Ishikawa (cell line): ENCODE measurements at regions not wholly inside any gene's neighbourhood (a gene's known extent, or its start where the extent isn't known, plus 50 kb on each side); places are given as distances from the start of the nearest gene placed in this dataset.

Source experiments
- CEBPB ChIP-seq: IDR thresholded peaks from 2 replicates; pipeline ENCODE4 v1.6.1; 2012
- CREB1 ChIP-seq: IDR thresholded peaks from 2 replicates; pipeline ENCODE4 v1.6.1; 2012; ENCODE audit warnings: low read depth
- EGR1 ChIP-seq: IDR thresholded peaks from 2 replicates; pipeline ENCODE4 v1.6.1; 2012
- EP300 ChIP-seq: IDR thresholded peaks from 2 replicates; pipeline ENCODE4 v1.6.1; 2012; ENCODE audit warnings: borderline replicate concordance
- FOXM1 ChIP-seq: IDR thresholded peaks from 2 replicates; pipeline ENCODE4 v1.6.1; 2012; ENCODE audit warnings: low read depth, borderline replicate concordance
- NFIC ChIP-seq: IDR thresholded peaks from 2 replicates; pipeline ENCODE4 v1.6.1; 2012
- RAD21 ChIP-seq: IDR thresholded peaks from 2 replicates; pipeline ENCODE4 v1.6.1; 2012; ENCODE audit warnings: low read depth
- TAF1 ChIP-seq: IDR thresholded peaks from 2 replicates; pipeline ENCODE4 v1.6.1; 2012; ENCODE audit warnings: low read depth, mild to moderate bottlenecking
- TCF12 ChIP-seq: IDR thresholded peaks from 2 replicates; pipeline ENCODE4 v1.6.1; 2012; ENCODE audit warnings: low read depth
- TEAD4 ChIP-seq: IDR thresholded peaks from 2 replicates; pipeline ENCODE4 v1.6.1; 2012
- YY1 ChIP-seq: IDR thresholded peaks from 2 replicates; pipeline ENCODE4 v1.6.1; 2012; ENCODE audit warnings: low read depth
- ZBTB7A ChIP-seq: IDR thresholded peaks from 2 replicates; pipeline ENCODE4 v1.6.1; 2012; ENCODE audit warnings: low read depth
- TF ChIP-seq, protein P1 (sequence below): IDR thresholded peaks from 2 replicates; pipeline ENCODE4 v1.6.1; 2012; ENCODE audit warnings: low read depth, mild to moderate bottlenecking
- TF ChIP-seq, protein P2 (sequence below): IDR thresholded peaks from 2 replicates; pipeline ENCODE4 v1.6.1; 2012
- TF ChIP-seq, protein P3 (sequence below): IDR thresholded peaks from 2 replicates; pipeline ENCODE4 v1.6.1; 2012

DNA sequence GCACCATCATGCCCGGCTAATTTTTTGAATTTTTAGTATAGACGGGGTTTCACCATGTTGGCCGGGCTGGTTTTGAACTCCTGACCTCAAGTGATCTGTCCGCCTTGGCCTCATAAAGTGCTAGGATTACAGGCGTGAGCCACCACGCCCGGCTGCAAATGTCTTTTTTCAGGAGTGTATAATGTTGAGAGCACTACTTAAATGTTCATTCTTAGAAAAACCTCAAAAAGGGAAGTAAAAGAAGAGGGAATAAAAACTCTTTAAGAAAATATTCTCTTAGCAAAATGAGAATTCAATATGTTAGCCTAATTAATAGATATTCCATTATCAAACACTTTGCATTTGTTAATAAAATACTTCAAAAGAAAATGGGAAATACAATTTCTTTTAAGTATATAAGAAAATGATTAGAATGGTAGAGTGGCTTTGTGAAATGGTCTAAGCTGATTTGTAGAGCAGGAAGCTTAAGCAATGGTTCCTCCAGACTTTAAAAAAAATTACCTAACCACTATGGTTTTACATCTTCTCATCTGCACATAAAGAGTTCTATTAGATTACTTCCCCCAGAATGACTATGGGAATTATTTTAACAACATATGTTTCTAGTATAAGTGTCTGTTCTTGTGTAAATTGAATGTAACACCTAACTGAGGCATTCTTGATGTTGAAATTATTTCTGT, 226.7 kb upstream of the ALCAM start:
- TF ChIP-seq NFIC (no peak), CEBPB (no peak), TAF1 (no peak), FOXM1 (no peak), EGR1 (no peak), RAD21 (no peak), TCF12 (no peak), TEAD4 (no peak), EP300 (no peak), CREB1 (no peak)
- TF ChIP-seq, protein P1, sequence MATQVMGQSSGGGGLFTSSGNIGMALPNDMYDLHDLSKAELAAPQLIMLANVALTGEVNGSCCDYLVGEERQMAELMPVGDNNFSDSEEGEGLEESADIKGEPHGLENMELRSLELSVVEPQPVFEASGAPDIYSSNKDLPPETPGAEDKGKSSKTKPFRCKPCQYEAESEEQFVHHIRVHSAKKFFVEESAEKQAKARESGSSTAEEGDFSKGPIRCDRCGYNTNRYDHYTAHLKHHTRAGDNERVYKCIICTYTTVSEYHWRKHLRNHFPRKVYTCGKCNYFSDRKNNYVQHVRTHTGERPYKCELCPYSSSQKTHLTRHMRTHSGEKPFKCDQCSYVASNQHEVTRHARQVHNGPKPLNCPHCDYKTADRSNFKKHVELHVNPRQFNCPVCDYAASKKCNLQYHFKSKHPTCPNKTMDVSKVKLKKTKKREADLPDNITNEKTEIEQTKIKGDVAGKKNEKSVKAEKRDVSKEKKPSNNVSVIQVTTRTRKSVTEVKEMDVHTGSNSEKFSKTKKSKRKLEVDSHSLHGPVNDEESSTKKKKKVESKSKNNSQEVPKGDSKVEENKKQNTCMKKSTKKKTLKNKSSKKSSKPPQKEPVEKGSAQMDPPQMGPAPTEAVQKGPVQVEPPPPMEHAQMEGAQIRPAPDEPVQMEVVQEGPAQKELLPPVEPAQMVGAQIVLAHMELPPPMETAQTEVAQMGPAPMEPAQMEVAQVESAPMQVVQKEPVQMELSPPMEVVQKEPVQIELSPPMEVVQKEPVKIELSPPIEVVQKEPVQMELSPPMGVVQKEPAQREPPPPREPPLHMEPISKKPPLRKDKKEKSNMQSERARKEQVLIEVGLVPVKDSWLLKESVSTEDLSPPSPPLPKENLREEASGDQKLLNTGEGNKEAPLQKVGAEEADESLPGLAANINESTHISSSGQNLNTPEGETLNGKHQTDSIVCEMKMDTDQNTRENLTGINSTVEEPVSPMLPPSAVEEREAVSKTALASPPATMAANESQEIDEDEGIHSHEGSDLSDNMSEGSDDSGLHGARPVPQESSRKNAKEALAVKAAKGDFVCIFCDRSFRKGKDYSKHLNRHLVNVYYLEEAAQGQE, result no peak
- TF ChIP-seq, protein P2, sequence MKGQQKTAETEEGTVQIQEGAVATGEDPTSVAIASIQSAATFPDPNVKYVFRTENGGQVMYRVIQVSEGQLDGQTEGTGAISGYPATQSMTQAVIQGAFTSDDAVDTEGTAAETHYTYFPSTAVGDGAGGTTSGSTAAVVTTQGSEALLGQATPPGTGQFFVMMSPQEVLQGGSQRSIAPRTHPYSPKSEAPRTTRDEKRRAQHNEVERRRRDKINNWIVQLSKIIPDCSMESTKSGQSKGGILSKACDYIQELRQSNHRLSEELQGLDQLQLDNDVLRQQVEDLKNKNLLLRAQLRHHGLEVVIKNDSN, result no peak
- TF ChIP-seq, protein P3, sequence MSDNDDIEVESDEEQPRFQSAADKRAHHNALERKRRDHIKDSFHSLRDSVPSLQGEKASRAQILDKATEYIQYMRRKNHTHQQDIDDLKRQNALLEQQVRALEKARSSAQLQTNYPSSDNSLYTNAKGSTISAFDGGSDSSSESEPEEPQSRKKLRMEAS, result no peak

DNA sequence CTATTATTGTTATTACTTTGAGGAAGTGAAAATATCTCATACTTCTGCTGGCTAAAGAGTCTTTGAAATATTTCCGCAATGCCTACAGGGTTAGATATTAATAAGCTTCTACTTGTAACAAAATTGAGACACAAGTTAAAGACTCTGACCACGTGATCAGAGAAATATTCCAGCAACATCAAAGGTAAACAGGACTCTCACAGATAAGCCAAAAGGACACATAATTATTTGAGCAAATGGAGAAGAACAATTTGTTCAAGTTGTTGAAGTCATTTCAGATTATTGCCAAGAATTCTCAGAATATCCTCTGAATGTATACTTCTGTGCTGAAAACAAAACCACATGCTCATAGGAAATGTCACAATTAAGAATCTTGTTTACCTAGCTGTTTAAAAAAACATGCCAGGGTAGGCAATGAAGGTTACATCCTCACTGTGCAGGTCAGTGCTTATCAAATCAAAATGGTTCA, 225.8 kb upstream of the ALCAM start:
- TF ChIP-seq, protein P3, result no peak
- no peak for TF ChIP-seq TCF12
- no peak for TF ChIP-seq TAF1
- TF ChIP-seq, protein P2, result no peak
- TF ChIP-seq, protein P1, result no peak
- no peak for TF ChIP-seq CREB1
- TF ChIP-seq TEAD4, result no peak
- no peak for TF ChIP-seq RAD21
- no peak for TF ChIP-seq EGR1
- no peak for TF ChIP-seq CEBPB
- TF ChIP-seq ZBTB7A, result no peak
- no peak for TF ChIP-seq FOXM1
- TF ChIP-seq NFIC, result no peak
- TF ChIP-seq EP300, result no peak
- TF ChIP-seq YY1, result no peak

DNA sequence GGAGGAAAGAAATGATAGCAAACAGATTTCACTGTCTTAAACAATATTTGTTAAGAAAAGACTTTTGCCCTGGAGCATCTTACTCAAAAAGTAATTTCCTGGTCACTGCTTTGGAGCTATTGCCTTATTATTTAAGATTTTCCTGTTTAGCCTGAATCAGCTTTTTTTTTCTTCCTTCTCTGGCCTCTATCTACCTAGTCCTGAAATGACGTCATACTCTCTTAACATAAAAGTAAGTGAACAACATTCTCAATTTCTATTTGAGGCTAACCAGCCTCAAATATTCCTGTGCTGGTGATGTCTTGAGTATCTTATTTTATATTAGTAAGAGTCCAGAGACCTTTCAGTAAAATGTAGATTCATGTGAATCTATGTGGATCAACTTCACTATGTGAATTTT, 221.9 kb upstream of the ALCAM start:
- TF ChIP-seq CEBPB (no peak), RAD21 (no peak), CREB1 (no peak), YY1 (no peak), TCF12 (no peak)
- TF ChIP-seq, protein P1, result no peak
- TF ChIP-seq, protein P2, result no peak

DNA sequence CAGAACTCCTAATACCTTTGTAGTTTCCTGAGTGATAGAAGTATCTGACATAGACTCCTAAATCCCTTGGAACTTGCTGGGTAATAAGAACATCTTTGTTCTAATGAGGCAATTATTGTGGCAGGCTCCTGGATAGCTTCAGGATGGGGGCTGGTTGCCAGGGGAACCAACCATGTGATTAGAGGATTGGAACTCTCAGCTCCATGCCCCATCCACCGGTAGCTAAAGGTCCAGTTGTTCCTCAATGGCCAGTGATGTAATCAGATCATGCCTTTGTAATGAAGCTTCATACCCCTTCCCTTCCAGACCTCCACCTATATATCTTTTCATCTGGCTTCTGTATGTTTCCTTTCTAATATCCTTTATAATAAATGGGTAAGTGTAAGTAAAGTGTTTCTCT, 221.2 kb upstream of the ALCAM start:
- no peak for TF ChIP-seq RAD21
- TF ChIP-seq TCF12, result no peak
- TF ChIP-seq, protein P3, result no peak
- no peak for TF ChIP-seq EP300
- no peak for TF ChIP-seq NFIC
- TF ChIP-seq TEAD4, result no peak
- TF ChIP-seq TAF1, result no peak
- TF ChIP-seq ZBTB7A, result no peak
- TF ChIP-seq, protein P1, result no peak
- TF ChIP-seq FOXM1, result no peak
- TF ChIP-seq YY1, result no peak
- TF ChIP-seq, protein P2, result no peak
- TF ChIP-seq CEBPB, result no peak
- no peak for TF ChIP-seq EGR1
- TF ChIP-seq CREB1, result no peak
